Bone marrow (tissue), 2 donors: ENCODE measurements at regions not wholly inside any gene's neighbourhood (a gene's known extent, or its start where the extent isn't known, plus 50 kb on each side); places are given as distances from the start of the nearest gene placed in this dataset.

Experiments used
- DNase-seq, 2 donors: peaks; one replicate each; lab custom pipeline; 2025; lab: John Stamatoyannopoulos, UW

- DNase-seq: no peak
Measured at GRCh38 chr4:79082997-79083396, 143.8 kb upstream of the PAQR3 start.

GRCh38 chr4:79081973-79082372 lies 142.7 kb upstream of the PAQR3 start:
- DNase-seq: no peak

- no peak for DNase-seq
Measured at GRCh38 chr4:79078339-79078738, 139.1 kb upstream of the PAQR3 start.

- no peak for DNase-seq
Measured at GRCh38 chr4:79074040-79074439, 134.8 kb upstream of the PAQR3 start.

- DNase-seq: no peak
Measured at GRCh38 chr4:79073471-79073870, 134.2 kb upstream of the PAQR3 start.

GRCh38 chr4:79065262-79065661 lies 126.0 kb upstream of the PAQR3 start:
- DNase-seq: no peak

GRCh38 chr4:79064806-79065205 lies 125.6 kb upstream of the PAQR3 start:
- DNase-seq: no peak

GRCh38 chr4:79059631-79060399 lies 120.6 kb upstream of the PAQR3 start:
- DNase-seq: no peak

- DNase-seq: no peak
Measured at GRCh38 chr4:79057772-79058171, 118.5 kb upstream of the PAQR3 start.

GRCh38 chr4:79053754-79054153 lies 114.5 kb upstream of the PAQR3 start:
- no peak for DNase-seq

GRCh38 chr4:79050541-79050880 lies 111.3 kb upstream of the PAQR3 start:
- no peak for DNase-seq

- DNase-seq: no peak
Measured at GRCh38 chr4:79049840-79050540, 110.8 kb upstream of the PAQR3 start.

- DNase-seq: no peak
Measured at GRCh38 chr4:79048878-79049277, 109.6 kb upstream of the PAQR3 start.

GRCh38 chr4:79047316-79047715 lies 108.1 kb upstream of the PAQR3 start:
- no peak for DNase-seq

GRCh38 chr4:79046016-79046592 lies 106.9 kb upstream of the PAQR3 start:
- DNase-seq: no peak

- DNase-seq: no peak
Measured at GRCh38 chr4:79044141-79044659, 105.0 kb upstream of the PAQR3 start.

GRCh38 chr4:79043138-79043537 lies 103.9 kb upstream of the PAQR3 start:
- DNase-seq: no peak

GRCh38 chr4:79042079-79042674 lies 102.9 kb upstream of the PAQR3 start:
- no peak for DNase-seq

- DNase-seq: no peak
Measured at GRCh38 chr4:79034544-79034943, 95.3 kb upstream of the PAQR3 start.

GRCh38 chr4:79030973-79031372 lies 91.7 kb upstream of the PAQR3 start:
- DNase-seq: no peak

- no peak for DNase-seq
Measured at GRCh38 chr4:79027656-79028055, 88.4 kb upstream of the PAQR3 start.

- DNase-seq: no peak
Measured at GRCh38 chr4:79025170-79025569, 85.9 kb upstream of the PAQR3 start.
